ENCODE measurements at regions not wholly inside any gene's neighbourhood (a gene's known extent, or its start where the extent isn't known, plus 50 kb on each side); places are given as distances from the start of the nearest gene placed in this dataset.

DNA sequence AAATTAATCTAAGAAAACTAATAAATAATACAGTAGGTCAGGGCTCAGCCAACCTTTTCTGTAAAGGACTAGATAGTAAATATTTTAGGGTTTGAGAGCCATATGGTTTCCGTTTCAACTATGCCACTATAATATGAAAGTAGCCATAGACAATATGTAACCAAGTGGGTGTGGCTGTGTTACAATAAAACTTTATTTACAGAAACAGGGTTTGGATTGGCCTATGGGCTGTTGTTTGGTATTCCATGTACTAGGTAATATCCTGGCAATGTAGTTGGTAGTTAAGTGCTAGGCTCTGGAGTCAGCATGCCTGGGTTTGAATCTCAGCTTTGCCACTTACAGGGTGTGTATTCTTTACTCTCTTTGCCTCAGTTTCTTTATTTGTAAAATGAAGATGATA, 156.5 kb upstream of the RPH3A start:
- CTCF ChIA-PET, result no interaction called here
- Histone ChIP-seq H3K9me3 (ENCODE audit: control insufficient read depth, insufficient read depth, low read length) (peaks cover 2% of the 10 kb centered on the region; the same call in 1 of the 2 replicates), H3K79me1 (ENCODE audit: low read depth in 1 of 2, low read length in 2 of 2) (no peaks in the 10 kb centered on the region), H3K27me3 (ENCODE audit: control insufficient read depth, insufficient read depth, low read length) (no peaks in the 10 kb centered on the region), H3K9me1 (ENCODE audit: insufficient read depth, low read length) (no peaks in the 10 kb centered on the region), H2BK5ac (ENCODE audit: low read depth, low read length, poor library complexity, severe bottlenecking) (no peak overlapping the region), H3K56ac (ENCODE audit: extremely low read depth, insufficient read depth, low read length) (no peak overlapping the region), H3K27ac (ENCODE audit: insufficient read depth, low read length) (no peak overlapping the region), H2BK15ac (ENCODE audit: low read depth, low read length) (no peak overlapping the region), H3K4ac (ENCODE audit: low read depth, low read length) (no peak overlapping the region), H3K18ac (ENCODE audit: low read depth, low read length) (no peak overlapping the region), H3K36me3 (ENCODE audit: control insufficient read depth, insufficient read depth, low read length) (no peaks in the 10 kb centered on the region), H3K14ac (replicated peaks; ENCODE audit: low read depth, low read length) (no peak overlapping the region), H2BK20ac (ENCODE audit: low read depth, low read length) (no peak overlapping the region), H2BK120ac (ENCODE audit: low read depth, low read length) (no peak overlapping the region), H3K4me2 (ENCODE audit: low read depth, low read length) (no peak overlapping the region), H3K9ac (ENCODE audit: low read depth, low read length) (no peak overlapping the region), H2AK9ac (replicated peaks; ENCODE audit: low read depth, low read length, poor library complexity) (no peak overlapping the region), H4K8ac (ENCODE audit: low read depth in 2 of 2, low read length in 2 of 2) (no peak overlapping the region), H4K5ac (ENCODE audit: low read depth, low read length) (no peak overlapping the region), H2AK5ac (ENCODE audit: low read depth, low read length) (no peak overlapping the region), H4K20me1 (ENCODE audit: insufficient read depth, low read length) (no peaks in the 10 kb centered on the region), H4K91ac (ENCODE audit: insufficient read depth, low read depth, low read length) (no peak overlapping the region), H3K4me1 (ENCODE audit: control insufficient read depth, insufficient read depth, low read length) (no peaks in the 10 kb centered on the region), H3K4me3 (ENCODE audit: insufficient read depth, low read depth, low read length) (no peak overlapping the region), H2AFZ (replicated peaks; ENCODE audit: low read length, poor library complexity) (no peak overlapping the region), H3K23ac (ENCODE audit: low read depth, low read length) (no peak overlapping the region)
- intact Hi-C loops (cut with micrococcal nuclease), result no loop called here
- POLR2A ChIA-PET (ENCODE audit: unreplicated experiment), result no interaction called here
- no peak for DNase-seq
- in situ Hi-C loops (cut with MboI; ENCODE audit: low sequenced_read_pairs), result no loop called here
- TF ChIP-seq RFX5 (IDR thresholded peaks at IDR 0.05; ENCODE audit: low read depth, low read length) (no peak), MXI1 (IDR thresholded peaks at IDR 0.05; ENCODE audit: borderline replicate concordance, low read depth, low read length) (no peak), RAD21 (IDR thresholded peaks at IDR 0.05; ENCODE audit: low read length) (no peak), MAFK (IDR thresholded peaks at IDR 0.05; ENCODE audit: low read depth, low read length) (no peak), RCOR1 (IDR thresholded peaks at IDR 0.05; ENCODE audit: insufficient replicate concordance, low read length) (no peak), NFE2L2 (IDR thresholded peaks at IDR 0.05; ENCODE audit: low read depth, low read length) (no peak)
- no TSS peak for BruUV-seq (replicated peaks)
- ATAC-seq (ENCODE audit: low read depth), result no peak
- no CpG with 5 or more reads among the region's 1 CpG for WGBS, 2 experiments (ENCODE audit: extremely low coverage in 2 of 2, insufficient read length in 1 of 2)
- dilution Hi-C loops (cut with HindIII; ENCODE audit: low sequenced_read_pairs, unreplicated experiment), result no loop called here
